D341Med (cell line): ENCODE measurements at regions not wholly inside any gene's neighbourhood (a gene's known extent, or its start where the extent isn't known, plus 50 kb on each side); places are given as distances from the start of the nearest gene placed in this dataset.

ENCODE experiments used
- DNase-seq: peaks from one replicate; pipeline ENCODE4 v3.0.0; 2012; ENCODE audit warnings: low spot score

DNA sequence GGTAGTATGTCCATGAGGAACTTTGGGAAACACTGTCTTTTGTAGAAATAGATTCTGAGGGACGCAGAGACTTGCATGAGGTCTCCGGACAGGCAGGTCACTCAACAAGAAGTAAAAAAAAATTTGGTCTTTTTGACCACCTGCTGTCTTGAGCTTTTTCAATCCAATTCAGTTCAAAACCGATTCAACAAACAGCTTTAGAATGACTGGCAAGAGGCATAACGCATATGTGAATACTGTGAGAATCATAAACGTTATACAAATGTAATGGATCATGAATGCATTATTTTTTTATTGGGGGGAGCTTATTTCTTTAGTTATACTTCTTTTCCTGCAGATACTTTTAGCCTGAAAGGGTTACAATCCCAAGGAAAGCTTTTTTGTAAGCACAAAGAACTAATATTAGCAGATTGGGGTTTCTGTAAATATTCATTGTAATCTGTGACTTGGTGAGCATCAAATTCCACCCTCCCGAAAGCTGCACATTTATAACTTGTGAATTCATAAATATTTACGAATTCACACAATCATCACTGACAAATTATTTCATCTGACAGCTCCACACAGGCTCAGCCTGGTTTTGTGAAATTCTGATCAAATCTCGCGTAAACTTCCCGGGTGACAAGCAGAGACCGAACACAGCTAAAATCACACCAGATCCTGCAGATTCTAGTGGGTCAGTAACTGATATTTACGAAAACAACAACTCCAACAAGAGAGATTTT lies 507.7 kb downstream of the MN1 start:
- DNase-seq: no peak

DNA sequence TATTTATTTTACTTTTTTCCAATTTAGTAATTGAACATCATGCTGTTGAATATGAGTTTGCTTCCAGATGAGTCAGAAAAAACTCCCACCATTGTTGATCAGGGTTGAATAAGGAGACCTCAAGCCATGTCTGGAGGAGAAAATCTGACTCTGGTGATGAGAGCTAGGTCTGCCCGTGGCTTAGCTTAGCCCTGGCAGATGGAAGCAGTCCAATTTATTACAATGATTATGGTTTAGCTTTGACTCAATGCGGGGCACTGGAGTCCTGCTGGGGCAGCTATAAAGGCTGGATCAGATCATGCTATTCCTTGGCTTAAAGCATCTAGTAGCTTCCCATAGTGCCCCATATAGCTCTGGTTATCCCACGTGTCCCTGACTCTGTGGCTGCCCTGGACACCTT lies 506.5 kb downstream of the MN1 start:
- no peak for DNase-seq

DNA sequence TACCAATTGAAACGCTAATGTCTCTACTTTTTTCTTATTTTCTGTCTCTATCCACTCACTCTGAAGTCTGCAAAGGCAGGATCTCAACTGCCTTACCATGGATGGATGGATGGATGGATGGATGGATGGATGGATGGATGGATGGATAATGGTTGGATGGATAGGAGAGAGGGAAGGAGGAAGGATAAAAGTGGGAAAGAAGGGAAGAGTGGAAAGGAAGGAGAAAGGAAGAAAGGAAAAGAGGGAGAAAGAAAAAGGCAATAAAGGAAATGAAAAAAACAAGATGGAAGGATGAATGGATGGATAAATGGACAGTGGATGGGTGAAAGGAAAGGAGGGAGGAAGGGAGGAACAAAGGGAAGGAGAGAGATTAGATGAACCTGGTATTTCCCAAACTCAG lies 506.0 kb downstream of the MN1 start:
- DNase-seq: no peak

DNA sequence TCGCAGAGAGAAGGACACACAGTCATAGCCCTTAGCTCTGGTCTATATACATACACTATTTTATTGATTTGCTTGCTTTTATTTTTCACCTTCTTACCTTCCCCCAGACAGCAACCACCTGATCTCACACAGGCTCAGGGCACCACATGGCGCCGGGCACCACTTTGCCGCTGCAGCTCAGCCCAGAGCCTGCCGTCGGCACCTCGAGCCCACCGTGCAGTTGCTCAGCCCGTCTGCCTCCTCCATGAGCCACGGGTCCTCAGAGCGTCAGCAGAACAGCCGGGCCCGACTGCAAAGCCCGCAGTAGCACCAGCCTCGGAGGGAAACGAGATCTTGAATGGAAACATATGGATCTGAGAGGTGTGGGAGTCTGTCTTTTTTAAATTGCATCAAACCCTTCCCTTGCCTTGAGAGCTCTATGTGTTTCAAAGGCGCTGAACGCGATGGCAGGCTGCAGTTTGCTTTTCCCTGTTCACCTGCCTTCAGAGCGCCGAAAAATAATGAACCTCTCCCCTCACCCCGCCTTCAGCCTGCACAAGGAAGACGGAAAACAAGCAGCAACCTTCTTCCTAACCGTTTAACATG lies 505.4 kb downstream of the MN1 start:
- DNase-seq: no peak

DNA sequence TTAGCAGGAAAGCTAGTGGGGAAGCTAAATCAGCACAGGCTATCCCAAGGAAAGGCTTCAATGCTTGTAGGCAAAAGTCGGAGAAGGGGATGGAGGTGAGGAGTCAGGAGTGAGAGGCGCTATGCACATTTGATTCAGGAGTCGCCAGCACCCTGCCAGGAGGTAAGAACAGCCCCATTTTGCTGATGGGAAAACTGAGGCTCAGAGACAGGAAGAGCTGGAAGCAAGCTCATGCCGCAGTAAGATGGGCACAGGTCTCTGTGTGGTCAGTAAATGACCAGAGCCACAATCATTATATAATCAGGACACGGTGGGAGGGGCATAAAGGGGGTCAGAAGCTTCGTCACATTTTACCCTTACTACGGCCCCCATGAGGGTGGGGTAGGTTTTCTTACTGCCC lies 504.4 kb downstream of the MN1 start:
- no peak for DNase-seq

DNA sequence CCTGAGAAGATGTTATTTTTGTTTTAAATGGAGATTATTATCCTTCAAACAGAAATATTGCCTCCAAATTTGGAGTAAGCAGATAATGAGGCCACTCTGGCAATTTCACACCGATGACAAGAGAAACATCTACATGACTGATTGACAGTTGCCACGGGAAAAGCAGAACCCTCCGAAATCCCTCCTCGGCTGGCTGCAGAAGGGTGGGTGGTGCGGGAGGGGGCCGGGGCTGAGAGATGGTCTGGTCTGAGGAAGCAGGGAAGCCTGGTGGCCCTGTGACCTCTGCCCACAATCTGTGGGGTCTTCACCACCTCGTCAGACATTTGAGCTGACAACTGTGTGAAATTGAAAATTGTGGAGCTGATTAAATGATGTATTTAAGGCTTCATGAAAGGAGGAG lies 503.2 kb downstream of the MN1 start:
- no peak for DNase-seq

DNA sequence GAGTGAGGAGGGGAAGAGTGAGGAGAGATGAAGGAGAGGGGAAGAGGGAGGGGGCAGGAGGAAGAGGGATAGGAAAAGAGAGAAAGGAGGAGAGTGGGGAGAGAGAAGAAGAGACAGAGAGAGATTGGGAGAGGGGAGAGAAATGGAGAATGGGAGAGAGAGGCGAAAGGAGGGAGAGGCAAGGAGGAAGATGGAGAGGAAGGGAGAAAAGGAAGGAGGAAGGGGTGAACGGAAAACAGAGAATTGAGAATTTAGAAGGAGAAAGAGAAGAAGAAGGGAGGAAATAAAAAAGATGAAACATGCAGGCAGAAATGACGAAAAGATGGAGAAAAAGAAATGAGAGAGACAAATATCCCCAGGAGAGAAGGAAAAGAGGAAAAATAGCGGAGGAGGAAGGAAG lies 502.8 kb downstream of the MN1 start:
- no peak for DNase-seq

DNA sequence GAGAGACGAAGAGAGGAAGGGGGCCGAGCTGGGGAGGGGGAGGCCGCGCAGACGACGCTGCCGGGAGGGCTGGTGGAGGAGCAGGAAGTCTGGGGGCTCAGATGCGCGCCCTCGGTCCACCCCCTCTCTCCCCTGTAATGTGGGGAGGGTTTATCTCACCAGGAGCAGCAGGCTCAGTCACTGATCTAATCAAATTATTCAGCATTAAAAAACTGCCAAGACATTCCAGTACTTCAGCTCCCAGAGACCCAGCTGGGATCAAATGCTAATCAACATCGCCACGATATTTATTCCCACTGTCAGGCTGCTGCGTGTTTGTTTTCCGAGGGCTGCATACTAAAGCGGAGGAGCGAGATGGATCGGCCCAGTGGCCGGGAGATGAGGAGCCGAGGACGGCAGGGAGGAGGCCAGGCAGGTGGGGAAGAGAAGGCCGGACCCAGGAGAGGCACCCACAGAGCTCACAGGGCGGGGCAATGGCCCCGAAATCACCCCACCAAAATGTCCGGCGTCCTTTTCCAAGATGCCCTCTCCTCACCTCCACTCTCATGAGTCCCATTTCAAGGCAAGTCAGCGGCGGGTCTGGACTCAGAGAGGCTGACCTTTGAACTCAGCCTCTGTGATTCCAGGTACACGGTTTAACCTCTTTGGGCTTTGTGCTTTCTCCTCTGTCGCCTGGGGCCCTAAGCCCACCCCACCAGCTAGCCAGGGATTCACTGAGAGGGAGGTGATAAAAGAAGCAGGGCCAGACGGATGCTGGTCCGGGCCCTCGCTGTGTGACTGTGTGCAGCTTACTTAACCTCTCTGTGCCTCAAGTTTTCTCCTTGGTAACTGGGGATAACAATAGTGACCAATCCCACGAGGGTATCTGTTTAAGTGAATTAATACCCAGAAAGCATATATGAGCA lies 502.1 kb downstream of the MN1 start:
- no peak for DNase-seq

DNA sequence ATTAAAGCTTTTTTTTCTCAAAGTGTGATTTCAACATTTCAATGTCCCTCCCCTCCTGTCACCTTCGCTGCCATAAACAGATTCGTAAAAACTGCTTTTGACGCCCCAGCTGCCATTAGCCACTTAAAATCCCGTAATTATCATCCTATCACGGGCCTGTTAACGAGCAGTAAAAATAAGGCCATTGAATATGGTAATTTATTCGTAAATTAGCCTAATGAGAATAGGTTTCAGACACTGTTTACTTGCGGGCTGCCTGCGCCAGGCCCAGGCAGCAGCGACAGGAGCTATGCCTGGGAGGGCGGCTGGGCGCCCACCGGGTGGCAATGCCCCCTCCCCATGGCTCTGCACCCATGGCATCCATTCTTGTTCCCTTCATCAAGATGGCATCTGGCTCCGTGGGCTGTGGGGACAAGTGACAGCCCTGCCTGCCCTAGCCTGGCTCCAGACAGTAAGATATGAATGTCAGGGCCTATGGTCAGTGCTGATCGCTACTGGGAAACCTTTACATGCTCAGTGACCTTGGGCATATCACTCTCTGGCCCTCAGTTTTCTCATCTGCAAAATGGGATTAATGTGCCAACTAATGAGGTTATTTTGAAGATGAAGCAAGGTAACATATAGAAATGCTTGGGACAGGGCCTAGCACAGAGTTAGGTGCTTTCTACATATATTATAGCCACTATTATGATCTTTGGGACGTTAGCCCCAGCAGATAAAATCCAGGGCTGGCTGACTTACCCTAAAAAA lies 500.8 kb downstream of the MN1 start:
- no peak for DNase-seq

DNA sequence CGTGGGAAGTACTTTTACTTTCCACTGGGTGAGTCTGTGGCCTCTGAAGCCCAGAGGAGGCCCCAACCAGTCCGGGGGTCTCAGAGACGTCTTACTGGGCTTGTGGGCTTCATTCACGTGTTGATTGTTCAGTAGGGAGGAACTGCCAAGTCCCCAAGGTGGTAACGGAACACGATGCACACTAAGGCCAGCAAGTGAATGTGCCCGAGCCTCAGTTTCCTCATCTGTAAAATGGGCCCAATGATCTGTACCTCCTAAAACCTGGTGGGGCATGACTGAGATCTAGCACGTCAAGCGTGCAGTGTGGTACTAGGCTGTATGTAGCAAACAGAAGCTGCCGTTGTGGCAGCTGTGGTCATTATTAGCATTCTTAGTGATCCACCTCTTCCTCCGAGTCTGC lies 499.1 kb downstream of the MN1 start:
- DNase-seq: no peak

DNA sequence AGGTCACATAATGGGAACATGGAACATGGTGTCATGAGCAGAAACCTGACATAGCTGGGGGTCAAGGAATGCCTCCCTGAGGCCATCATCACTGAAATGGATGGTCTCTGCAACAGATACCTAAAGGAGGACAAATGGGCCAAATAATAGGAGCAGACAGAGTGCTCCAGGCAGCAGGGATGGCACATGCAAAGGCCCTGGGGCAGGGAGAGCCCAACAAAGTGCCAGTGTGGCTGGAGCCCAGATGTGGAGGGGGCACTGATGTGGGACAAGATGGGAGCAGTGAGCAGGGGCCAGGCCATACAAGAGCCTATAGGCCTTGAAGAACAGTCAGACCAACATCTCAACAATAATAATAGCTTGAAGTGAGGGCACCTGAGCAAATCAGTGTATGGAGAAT lies 497.8 kb downstream of the MN1 start:
- DNase-seq: no peak

DNA sequence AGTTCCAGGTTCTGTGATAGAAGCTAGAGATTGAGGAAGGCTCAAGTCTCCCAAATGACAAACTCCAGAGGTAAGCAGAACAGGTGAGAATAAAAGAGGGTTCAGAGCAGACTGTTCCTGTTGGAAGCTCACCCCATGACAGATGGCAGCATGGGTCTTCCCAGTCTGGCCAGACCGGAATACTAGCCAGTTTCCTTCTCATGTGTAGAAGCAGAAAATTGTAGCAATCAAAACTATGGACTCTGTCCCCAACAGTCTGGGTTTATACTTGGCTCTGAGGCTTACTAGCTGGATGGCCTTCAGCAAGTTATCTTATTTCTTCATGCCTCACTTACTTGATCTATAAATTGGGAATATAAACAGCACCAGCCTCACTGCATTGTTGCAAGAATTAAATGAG lies 494.8 kb downstream of the MN1 start:
- no peak for DNase-seq

DNA sequence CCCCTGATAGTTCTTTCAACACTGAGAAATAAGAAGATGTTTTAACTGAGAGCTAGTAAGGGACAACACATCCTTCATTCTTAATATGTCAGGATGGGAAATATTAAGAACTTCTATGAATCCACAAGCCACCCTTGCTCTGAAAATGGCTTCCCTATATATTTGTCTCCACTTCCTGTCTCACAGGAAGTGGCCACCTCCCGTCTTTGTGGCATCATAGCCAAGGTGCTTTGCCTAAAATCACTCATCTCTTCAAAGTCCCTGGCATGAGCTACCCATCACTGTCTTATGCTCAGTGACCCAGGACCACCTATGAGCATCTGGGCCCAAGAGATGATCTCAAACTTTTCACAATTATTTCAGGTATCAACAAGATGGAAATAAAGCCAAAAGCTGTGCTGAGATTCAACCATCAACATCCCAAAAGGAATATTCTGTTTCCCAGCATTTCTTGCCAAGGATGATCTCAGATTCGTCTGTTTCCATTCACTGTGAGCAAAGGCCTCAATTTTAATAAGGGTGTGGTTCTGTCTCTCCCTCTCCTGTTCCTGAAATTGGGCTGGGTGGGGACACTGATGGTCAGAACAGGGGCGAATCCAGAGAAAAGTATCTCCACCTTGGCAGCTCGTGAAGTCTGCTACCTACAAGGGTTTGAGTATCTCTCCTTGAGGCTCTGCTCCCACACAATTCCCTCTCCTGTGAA lies 493.9 kb downstream of the MN1 start:
- DNase-seq: no peak

DNA sequence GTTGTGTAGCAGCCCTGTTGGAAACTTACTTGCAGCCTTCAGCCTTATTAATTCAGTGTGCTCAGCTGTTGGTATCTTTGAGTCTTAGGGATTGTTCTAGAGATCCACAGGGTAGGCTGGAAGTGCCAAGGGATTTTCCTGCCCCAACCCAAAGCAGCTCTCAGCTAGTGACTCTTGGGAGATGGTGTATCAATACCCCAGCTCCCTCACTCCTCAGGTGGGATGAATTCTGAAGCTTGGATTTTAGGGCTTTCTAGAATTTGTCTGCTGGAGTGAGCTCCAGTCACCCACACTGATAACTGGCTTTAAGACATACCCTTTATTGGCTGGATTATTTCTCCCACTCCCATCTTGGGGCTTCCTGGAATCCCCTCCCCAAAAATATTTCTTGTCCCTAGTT lies 493.0 kb downstream of the MN1 start:
- DNase-seq: no peak

DNA sequence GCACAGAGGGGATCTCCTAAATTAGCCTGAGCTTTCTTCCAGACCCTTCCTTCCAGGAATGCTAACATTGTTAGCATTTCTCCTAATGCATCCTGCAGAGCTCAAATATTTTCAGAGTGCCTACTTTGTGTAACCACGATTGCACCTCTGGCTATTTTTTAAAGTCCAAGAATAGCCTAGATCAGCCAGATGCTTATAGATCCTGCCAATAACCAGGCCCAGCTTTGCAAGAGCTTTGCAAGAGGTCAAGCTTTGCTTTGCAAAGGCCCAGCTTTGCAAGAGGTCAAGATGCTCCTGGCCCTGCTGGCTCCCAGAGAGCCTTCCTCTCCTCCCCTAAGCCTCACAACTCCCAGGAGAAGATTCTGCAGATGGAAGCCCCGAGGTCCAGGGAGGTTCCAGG lies 491.9 kb downstream of the MN1 start:
- no peak for DNase-seq

DNA sequence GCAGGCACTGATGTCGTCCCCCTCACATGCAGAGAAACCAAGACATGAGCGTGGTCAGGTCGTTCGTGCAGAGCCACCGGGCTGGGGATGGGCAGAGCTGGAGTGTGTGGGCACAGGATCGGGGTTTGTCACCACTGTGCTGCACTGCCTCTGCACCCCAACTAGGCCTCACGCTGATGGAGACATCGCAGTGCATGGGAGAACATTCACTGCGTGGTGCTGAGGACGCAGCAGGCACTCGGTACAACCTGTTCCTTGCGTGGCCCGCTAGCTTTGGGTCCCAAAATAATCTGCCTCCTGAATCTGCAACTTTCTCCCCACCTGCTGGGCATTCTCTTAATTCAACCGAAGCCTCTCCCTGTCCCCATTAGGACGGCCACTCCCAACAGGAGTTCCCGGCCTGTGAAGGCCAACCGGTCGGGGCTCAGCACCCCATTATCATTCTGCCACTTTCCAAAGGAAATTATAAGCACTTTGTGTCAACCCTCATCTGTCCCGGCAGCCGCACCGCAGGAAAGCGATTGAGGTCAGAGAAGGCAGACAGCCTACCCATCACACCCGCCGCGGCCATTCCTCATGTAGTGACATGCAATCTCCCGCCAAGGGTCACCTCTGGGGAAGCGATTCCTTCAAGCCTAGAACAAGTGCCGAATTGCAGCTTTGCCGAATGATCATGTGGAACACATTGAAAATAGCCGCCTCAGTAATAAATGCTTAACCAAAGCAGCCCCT lies 490.4 kb downstream of the MN1 start:
- no peak for DNase-seq

DNA sequence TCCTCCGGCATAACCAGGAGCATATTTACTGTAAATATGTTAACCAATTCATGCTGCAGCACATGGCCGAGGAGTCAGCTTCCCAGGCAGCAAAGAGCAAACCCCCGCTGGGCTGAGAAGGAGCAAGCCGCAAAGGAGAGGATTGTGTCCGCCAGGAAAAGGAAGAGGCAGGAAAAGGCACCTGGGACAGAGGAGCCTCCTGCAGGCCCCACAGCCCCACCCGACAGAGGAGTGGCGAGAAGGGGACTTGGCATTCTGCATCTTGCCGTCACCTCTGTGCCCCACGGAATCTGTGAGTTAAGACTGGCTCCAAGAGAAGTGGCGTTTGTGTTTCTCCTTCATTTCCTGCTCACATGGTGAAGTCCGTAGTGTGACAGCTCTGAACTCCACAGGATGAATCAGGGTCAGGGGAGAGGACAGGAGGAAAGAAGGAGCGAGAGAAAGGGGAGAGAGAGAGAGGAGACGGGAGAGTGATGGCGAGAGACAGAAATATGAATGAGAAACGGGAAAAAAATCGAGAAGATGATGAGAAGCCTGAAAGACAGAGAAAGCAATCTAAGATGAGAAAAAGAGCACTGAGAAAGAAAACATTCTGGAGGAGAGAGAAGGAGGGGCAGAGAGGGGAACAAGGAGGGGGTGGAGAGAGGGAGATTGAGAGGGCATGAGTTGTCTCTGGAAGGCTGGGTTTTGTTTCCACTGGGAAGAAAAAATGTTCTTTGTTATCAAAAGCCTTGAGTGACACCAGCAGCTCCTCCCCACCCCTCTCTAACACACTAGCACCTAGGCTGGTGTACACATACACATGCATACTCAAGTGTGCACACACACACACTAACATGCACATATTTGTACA lies 489.6 kb downstream of the MN1 start:
- no peak for DNase-seq

DNA sequence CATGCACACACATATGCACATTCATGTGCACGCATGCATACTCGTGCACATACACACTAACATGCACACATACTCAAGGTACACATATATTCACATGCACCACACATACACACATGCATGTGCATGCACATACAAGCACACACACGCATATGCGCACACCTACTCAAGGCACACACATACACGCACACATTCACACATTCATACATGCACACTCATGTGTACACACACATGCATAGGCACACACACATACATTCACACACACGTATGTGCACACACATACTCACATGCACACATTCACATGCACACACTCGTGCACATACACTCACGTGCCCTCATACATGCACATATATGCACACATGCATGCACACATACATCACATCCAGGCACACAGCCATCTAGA lies 489.0 kb downstream of the MN1 start:
- DNase-seq: no peak

DNA sequence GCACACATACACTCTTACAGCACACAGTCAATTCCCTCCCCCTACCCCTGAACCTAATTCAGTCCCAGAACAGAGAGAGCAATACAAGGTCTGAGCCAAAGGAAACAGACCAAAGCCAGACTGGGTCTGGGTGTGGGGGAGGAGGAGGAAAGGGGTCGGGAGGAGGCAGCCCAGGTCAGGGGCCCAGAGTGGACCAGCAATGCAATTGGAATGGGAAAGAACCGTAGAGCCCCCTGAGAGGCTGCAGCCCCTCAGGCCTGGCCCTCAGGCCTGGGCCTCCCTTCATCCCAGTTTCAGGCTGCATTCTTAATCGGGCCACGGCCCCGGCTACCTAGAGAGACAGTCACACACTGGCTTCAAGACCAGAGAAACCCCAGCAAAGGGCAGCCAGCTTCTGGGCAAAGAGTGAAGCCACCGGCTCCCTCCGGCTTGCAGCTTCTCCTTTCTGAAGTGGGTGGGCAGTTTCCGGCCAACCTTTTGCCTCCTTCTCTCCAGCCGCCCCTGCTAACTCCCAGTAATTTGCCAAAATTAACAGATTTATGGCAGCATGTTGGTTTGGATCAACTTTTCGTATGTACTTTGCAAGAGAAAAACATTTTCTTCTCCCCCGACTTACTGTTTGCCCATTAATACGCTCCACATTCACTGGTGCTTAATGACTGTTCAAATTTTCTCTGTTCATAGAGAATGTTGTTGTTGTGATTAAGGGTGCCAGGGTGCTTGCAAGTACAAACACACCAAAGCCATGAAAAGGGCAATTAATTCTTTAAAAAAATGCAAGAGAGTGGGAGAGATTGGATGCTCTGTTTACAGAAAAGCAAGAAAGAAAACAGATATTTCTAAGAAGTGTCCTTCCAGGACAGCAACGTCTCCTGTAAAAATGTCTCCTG lies 488.3 kb downstream of the MN1 start:
- no peak for DNase-seq
